Endothelial cell of umbilical vein (primary cell): ENCODE measurements at regions not wholly inside any gene's neighbourhood (a gene's known extent, or its start where the extent isn't known, plus 50 kb on each side); places are given as distances from the start of the nearest gene placed in this dataset.

Source experiments
- BruUV-seq: library from RNA; stranded (reverse); fragments of 400-500 nt; replicated peaks from 2 replicates; lab custom pipeline; 2021; lab: Mats Ljungman, UMichigan
- CTCF ChIA-PET: fragments of 300-600, 350-600 bp; sonication (Branson Sonifier 250); formaldehyde crosslinking; loops from one replicate; lab custom pipeline; 2021; ENCODE audit warnings: antibody characterized with exemption, inconsistent platforms; lab: Charles Lee
- POLR2A ChIA-PET: fragments of 300-600, 350-600 bp; sonication (Branson Sonifier 250); formaldehyde crosslinking; loops from one replicate; lab custom pipeline; 2021; ENCODE audit warnings: antibody characterized with exemption, inconsistent platforms; lab: Charles Lee
- DNase-seq: peaks from one replicate; pipeline ENCODE4 v3.0.0-alpha.2; 2011; ENCODE audit warnings: low read depth, low spot score
- FAIRE-seq: peaks from 2 replicates; lab custom pipeline; 2011; peaks lifted over from hg19 to GRCh38; lab: Jason Lieb, UNC
- H2AFZ ChIP-seq: 2 replicates; pipeline ENCODE4 v1.6.0; 2012; ENCODE audit warnings: low read depth, low read length, control low read depth, inconsistent platforms
- H3K27ac ChIP-seq: 2 replicates; pipeline ENCODE4 v1.5.1; 2011; ENCODE audit warnings: low read depth, mild to moderate bottlenecking, control low read depth, low read length, moderate library complexity; ENCODE audit not compliant: insufficient read depth
- H3K27me3 ChIP-seq, 2 experiments: 2 replicates each; pipeline versions ENCODE4 v1.6.0 to v1.6.1; 2011; ENCODE audit warnings: low read length in 2 of 2, mixed read lengths in 1 of 2; ENCODE audit not compliant: control insufficient read depth in 2 of 2, insufficient read depth in 2 of 2
- H3K36me3 ChIP-seq, 2 experiments: 2 replicates in 1 of 2; 3 replicates in 1 of 2; pipeline ENCODE4 v1.5.1; 2011; ENCODE audit warnings: low read length in 2 of 2, mild to moderate bottlenecking in 1 of 2, moderate library complexity in 1 of 2; ENCODE audit not compliant: control insufficient read depth in 2 of 2, insufficient read depth in 2 of 2; ENCODE audit errors: extremely low read depth in 1 of 2
- H3K4me1 ChIP-seq: 3 replicates; pipeline ENCODE4 v1.5.1; 2011; ENCODE audit warnings: mild to moderate bottlenecking, low read length; ENCODE audit not compliant: control insufficient read depth, insufficient read depth; ENCODE audit errors: extremely low read depth
- H3K4me2 ChIP-seq: 2 replicates; pipeline ENCODE4 v1.6.1; 2011; ENCODE audit warnings: low read length, control low read depth, mixed read lengths; ENCODE audit not compliant: insufficient read depth
- H3K4me3 ChIP-seq, 3 experiments: fragments of 200-600 bp in 1 of 3; sonication (generic), shearing (Covaris generic) in 1 of 3; replicated peaks in 1 of 3; 2 replicates each; pipeline ENCODE4 v1.5.1; 2011 to 2016; ENCODE audit warnings: control low read depth in 3 of 3, low read length in 3 of 3, mild to moderate bottlenecking in 2 of 3, inconsistent platforms in 1 of 3, low read depth in 1 of 3, moderate library complexity in 1 of 3; ENCODE audit not compliant: insufficient read depth in 1 of 3
- H3K79me2 ChIP-seq: 2 replicates; pipeline ENCODE4 v1.6.0; 2012; ENCODE audit warnings: low read length, inconsistent platforms; ENCODE audit not compliant: control insufficient read depth, insufficient read depth
- H3K9ac ChIP-seq: replicated peaks from 2 replicates; pipeline ENCODE3; 2011; ENCODE audit warnings: low read length, control low read depth; ENCODE audit not compliant: insufficient read depth; ENCODE audit errors: extremely low read depth
- H3K9me1 ChIP-seq: replicated peaks from 3 replicates; pipeline ENCODE4 v1.6.0; 2011; ENCODE audit warnings: mild to moderate bottlenecking, low read length; ENCODE audit not compliant: control insufficient read depth, insufficient read depth; ENCODE audit errors: extremely low read depth
- H3K9me3 ChIP-seq: replicated peaks from 2 replicates; pipeline ENCODE4 v1.5.1; 2012; ENCODE audit warnings: low read length, inconsistent platforms; ENCODE audit not compliant: control insufficient read depth, insufficient read depth
- H4K20me1 ChIP-seq: replicated peaks from 2 replicates; pipeline ENCODE3; 2011; ENCODE audit warnings: mild to moderate bottlenecking, low read length; ENCODE audit not compliant: control insufficient read depth, insufficient read depth; ENCODE audit errors: extremely low read depth
- CTCF ChIP-seq, 2 donors: IDR thresholded peaks; 1 replicate in 1 of 2; 2 replicates in 1 of 2; pipeline ENCODE4 v1.5.1; 2011; ENCODE audit warnings: low read length in 2 of 2, mild to moderate bottlenecking in 2 of 2, moderate library complexity in 2 of 2, control low read depth in 1 of 2, inconsistent platforms in 1 of 2, low read depth in 1 of 2; ENCODE audit not compliant: insufficient read depth in 1 of 2; ENCODE audit errors: extremely low read depth in 1 of 2
- EZH2 ChIP-seq: IDR thresholded peaks from 2 replicates; pipeline ENCODE4 v1.6.1; 2012; ENCODE audit warnings: borderline replicate concordance, low read depth, mild to moderate bottlenecking, moderate library complexity, low read length, inconsistent platforms; ENCODE audit not compliant: severe bottlenecking
- FOS ChIP-seq: IDR thresholded peaks from 2 replicates; pipeline ENCODE4 v1.6.1; 2011; ENCODE audit warnings: mild to moderate bottlenecking, low read length, moderate library complexity, borderline replicate concordance; ENCODE audit not compliant: insufficient read depth
- GATA2 ChIP-seq: IDR thresholded peaks from 2 replicates; pipeline ENCODE4 v1.7.0; 2011; ENCODE audit warnings: low read depth, mild to moderate bottlenecking, moderate library complexity, mixed read lengths, low read length; ENCODE audit not compliant: insufficient read length, insufficient read depth
- JUN ChIP-seq: IDR thresholded peaks from 2 replicates; pipeline ENCODE4 v1.6.1; 2011; ENCODE audit warnings: borderline replicate concordance, low read depth; ENCODE audit not compliant: insufficient read length, insufficient read depth
- MYC ChIP-seq: IDR thresholded peaks from one replicate; pipeline ENCODE4 v1.6.1; 2011; ENCODE audit warnings: mild to moderate bottlenecking, low read depth, low read length
- POLR2A ChIP-seq: IDR thresholded peaks from 2 replicates; pipeline ENCODE4 v1.6.1; 2012; ENCODE audit warnings: low read depth, mild to moderate bottlenecking, control low read depth, low read length
- POLR2AphosphoS5 ChIP-seq: IDR thresholded peaks from 2 replicates; pipeline ENCODE4 v1.6.1; 2012; ENCODE audit warnings: low read depth, mild to moderate bottlenecking, control low read depth, low read length, moderate library complexity; ENCODE audit not compliant: insufficient read depth
- dilution Hi-C: fragments of 300-500 bp; cut with MboI; formaldehyde crosslinking; loops from one replicate; pipeline ENCODE4 v1.15.0; 2019; ENCODE audit warnings: low sequenced_read_pairs; ENCODE audit not compliant: extremely low pct_ligation_motif_present
- intact Hi-C: fragments of 100-400 bp; cut with micrococcal nuclease; formaldehyde crosslinking; loops from one replicate; pipeline ENCODE4 v1.10.0; 2022
- TF ChIP-seq, protein P1 (sequence below): IDR thresholded peaks from 2 replicates; pipeline ENCODE4 v1.6.1; 2011; ENCODE audit not compliant: insufficient read depth, insufficient read length

- peaks cover 8% of the 10 kb centered on the region for H3K9me3 ChIP-seq
- H3K9ac ChIP-seq = no peak overlapping the region
- no peaks in the 10 kb centered on the region for H4K20me1 ChIP-seq
- dilution Hi-C loops = no loop called here
- no peaks in the 10 kb centered on the region for H3K27me3 ChIP-seq
- no TSS peak for BruUV-seq
- no peak overlapping the region for H3K27ac ChIP-seq
- H3K36me3 ChIP-seq = no peaks in the 10 kb centered on the region
- TF ChIP-seq JUN (no peak), EZH2 (no peak), POLR2A (no peak), GATA2 (no peak), CTCF (IDR thresholded peaks at IDR 0.05; ENCODE audit: extremely low read depth in 1 of 2, insufficient read depth in 1 of 2, low read depth in 1 of 2, low read length in 2 of 2) (no peak), MYC (no peak), FOS (no peak), POLR2AphosphoS5 (no peak)
- TF ChIP-seq, protein P1, sequence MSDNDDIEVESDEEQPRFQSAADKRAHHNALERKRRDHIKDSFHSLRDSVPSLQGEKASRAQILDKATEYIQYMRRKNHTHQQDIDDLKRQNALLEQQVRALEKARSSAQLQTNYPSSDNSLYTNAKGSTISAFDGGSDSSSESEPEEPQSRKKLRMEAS = no peak
- H2AFZ ChIP-seq = no peak overlapping the region
- intact Hi-C loops = no loop called here
- H3K4me1 ChIP-seq = no peaks in the 10 kb centered on the region
- FAIRE-seq (no peak), DNase-seq (no peak)
- ChIA-PET CTCF (interaction anchor here (1.6 kb wide), 1 partner anchor 9 kb away, joined by 3 read pairs; no protein-coding TSS in a partner anchor), POLR2A (no interaction called here)
- no peak overlapping the region for H3K4me3 ChIP-seq
- no peaks in the 10 kb centered on the region for H3K9me1 ChIP-seq
- no peak overlapping the region for H3K4me2 ChIP-seq
- H3K79me2 ChIP-seq = no peaks in the 10 kb centered on the region
Measured at GRCh38 chr2:153391131-153391530, 87.4 kb downstream of the RPRM start.
